ENCODE measurements at regions not wholly inside any gene's neighbourhood (a gene's known extent, or its start where the extent isn't known, plus 50 kb on each side); places are given as distances from the start of the nearest gene placed in this dataset.

- in situ Hi-C loops (cut with HindIII; ENCODE audit: low sequenced_read_pairs), result no loop called here
Observed at GRCh38 chr7:11895337-11895736, 63.3 kb upstream of the THSD7A start.

- in situ Hi-C loops (cut with HindIII; ENCODE audit: low sequenced_read_pairs), result no loop called here
Observed at GRCh38 chr7:11896663-11897062, 64.7 kb upstream of the THSD7A start.

- in situ Hi-C loops (cut with HindIII; ENCODE audit: low sequenced_read_pairs), result no loop called here
Observed at GRCh38 chr7:11899247-11899646, 67.2 kb upstream of the THSD7A start.

GRCh38 chr7:11910253-11910652 is 78.3 kb upstream of the THSD7A start:
- in situ Hi-C loops (cut with HindIII; ENCODE audit: low sequenced_read_pairs), result no loop called here

DNA sequence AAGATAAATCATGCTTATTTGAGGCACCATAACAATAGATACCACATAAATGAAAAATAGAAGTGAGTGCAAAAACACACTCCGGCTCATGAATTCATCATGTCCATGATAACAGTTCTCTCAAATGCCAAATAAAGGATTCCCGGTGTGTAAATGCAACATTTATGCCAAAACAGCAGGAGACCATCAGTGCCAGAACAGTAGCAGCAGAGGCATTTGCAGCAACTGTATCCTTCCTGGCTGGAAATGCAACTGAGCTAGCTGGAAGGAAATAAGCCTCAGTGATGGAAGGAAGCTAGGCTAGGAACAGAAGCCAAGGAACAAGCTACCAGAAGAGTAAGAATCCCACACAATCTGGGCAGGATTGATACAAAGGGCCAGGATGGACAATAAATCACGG is 79.9 kb upstream of the THSD7A start:
- in situ Hi-C loops (cut with HindIII; ENCODE audit: low sequenced_read_pairs), result no loop called here

DNA sequence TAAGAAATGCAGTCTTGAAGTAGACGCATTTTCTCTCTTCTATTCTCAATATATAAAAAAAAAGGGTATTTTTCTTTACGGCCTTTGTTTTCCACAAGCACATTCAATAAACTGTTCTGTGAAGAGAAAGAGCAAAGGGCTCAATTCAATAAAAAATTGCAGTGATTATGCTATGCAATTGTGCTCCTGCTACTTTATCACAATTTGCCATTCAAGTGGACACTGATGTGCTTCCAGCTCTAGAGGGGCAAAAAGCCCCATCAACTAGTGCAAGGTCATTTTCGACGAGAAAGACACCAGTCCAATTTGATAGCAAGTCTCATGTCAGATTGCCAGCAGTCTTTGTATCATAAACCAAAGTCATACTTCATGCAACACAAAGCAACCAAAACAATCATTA is 82.6 kb upstream of the THSD7A start:
- in situ Hi-C loops (cut with HindIII; ENCODE audit: low sequenced_read_pairs), result no loop called here

GRCh38 chr7:11923376-11923930 is 91.5 kb upstream of the THSD7A start:
- in situ Hi-C loops (cut with HindIII; ENCODE audit: low sequenced_read_pairs), result no loop called here

GRCh38 chr7:11931307-11931706 is 99.3 kb upstream of the THSD7A start:
- in situ Hi-C loops (cut with HindIII; ENCODE audit: low sequenced_read_pairs), result no loop called here

DNA sequence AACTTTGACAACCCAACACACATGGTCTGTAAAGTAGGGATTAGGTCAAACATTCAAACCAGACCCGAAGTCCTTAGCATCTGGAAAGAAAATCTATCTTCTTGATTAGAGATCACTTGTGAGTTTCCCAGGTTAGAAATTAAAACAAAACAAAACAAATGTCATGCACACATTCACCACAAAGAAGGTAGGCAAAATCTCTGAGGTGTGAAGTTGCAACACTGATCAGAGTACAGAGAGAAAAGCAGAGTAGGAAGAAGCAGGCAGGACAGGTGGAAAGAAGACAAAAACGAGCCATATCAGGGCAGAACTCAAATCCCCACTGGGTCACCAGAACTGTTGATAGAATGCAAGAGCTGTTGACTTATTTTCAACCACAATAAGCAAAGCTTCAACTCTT is 102.8 kb upstream of the THSD7A start:
- in situ Hi-C loops (cut with HindIII; ENCODE audit: low sequenced_read_pairs), result no loop called here

DNA sequence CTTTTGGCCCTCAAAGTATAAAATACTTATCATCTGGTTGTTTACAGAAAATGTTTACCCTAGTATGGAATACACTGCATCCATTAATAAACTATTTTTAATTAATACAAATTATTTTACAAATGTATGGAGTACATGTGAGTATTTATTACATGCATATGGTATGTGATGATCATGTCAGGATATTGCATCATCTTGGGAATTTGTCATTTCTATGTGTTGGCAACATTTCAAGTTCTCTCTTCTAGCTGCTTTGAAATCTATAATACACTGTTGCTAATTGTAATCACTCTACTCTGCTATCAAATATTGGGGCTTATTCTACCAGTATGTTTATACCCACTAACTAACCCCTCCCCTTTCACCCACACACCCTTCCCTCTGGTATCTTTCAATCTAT is 103.9 kb upstream of the THSD7A start:
- in situ Hi-C loops (cut with HindIII; ENCODE audit: low sequenced_read_pairs), result no loop called here

DNA sequence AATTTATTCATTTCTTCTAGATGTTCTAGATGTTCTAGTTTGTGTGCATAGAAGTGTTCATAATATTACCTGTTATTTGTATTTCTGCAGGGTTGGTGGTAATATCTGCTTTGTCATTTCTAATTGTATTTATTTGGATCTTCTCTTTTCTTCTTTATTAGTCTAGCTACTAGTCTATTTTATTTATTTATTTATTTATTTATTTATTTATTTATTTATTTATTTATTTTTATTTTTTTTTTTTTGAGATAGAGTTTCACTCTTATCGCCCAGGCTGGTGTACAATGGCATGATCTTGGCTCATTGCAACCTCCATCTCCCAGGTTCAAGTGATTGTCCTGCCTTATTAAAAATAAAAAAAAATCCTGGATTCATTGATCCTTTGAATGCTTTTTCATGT is 114.8 kb upstream of the THSD7A start:
- in situ Hi-C loops (cut with HindIII; ENCODE audit: low sequenced_read_pairs), result no loop called here

DNA sequence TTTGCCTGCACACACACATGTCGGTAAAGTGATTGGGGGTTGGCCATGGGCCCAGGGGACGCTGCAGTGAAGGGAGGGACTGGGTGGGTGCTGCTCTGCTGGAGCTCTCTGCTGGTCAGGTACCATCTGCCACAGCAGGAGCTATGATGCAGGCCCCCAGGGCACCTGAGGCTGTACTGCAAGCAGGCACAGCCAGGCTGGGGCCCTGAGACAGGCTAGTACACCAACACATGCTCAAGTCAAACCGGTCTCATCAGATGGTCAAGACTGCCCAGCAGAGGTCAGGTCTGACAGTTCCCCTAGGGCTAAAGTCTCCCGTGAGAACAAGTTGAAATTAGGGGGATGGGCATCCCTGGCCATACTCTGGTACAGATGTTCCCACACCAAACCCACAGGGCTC is 118.3 kb upstream of the THSD7A start:
- in situ Hi-C loops (cut with HindIII; ENCODE audit: low sequenced_read_pairs), result no loop called here

DNA sequence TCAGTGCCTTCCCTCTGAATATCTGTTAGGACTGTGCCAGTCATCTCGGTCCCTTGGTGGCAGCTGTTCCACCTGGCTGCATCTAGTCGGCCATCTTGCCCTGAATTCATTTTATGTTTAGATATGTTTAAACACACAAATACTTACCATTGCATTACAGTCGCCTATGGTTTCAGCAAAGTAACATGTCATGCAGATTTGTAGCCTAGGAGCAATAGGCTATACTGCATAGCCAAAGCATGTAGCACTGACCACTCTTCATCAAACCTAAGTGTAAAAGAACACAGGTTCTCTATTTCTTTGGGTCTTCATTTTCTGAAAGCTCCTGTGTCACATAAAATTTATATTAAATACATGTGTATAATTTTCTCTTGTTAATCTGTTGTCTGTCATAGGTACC is 118.9 kb upstream of the THSD7A start:
- in situ Hi-C loops (cut with HindIII; ENCODE audit: low sequenced_read_pairs), result no loop called here

DNA sequence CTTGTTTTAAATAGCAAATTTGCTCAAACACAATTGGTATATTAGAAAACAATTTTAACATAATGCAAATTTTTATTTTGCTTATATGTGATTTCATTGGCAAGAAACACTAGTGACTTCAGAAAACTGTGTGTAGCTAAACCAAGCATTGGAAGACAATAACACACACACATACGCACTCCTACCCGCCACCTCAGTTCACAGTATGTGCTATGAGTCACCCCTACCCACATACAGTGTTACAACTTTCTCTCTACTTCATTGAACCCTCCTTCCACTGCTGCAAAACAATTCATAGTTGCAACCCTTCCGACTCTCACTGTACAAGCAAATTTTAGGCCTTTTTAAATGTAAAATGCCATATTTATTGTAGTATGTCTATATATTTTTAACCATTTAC is 119.9 kb upstream of the THSD7A start:
- in situ Hi-C loops (cut with HindIII; ENCODE audit: low sequenced_read_pairs), result no loop called here

- in situ Hi-C loops (cut with HindIII; ENCODE audit: low sequenced_read_pairs), result no loop called here
Observed at GRCh38 chr7:11952972-11953371, 121.0 kb upstream of the THSD7A start.

DNA sequence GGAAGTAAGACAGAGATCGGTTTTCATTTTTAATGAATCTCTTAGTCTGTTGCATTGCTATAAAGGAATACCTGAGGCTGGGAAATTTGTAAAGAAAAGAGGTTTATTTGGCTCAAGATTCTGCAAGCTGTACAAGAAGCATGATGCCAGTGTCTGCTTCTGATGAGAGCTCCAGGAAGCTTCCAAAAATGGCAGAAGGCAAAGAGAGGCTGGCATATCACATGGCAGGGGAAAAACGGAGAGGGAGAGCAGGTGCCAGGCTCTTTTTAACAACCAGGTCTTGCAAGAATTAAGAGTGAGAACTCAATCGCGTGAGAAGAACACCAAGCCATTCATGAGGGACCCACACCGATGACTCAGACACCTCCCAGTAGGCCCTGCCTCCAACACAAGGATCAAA is 125.0 kb upstream of the THSD7A start:
- in situ Hi-C loops (cut with HindIII; ENCODE audit: low sequenced_read_pairs), result loop anchor here (5.0 kb wide), 1 partner anchor 70 kb away; no protein-coding TSS in a partner anchor

- in situ Hi-C loops (cut with HindIII; ENCODE audit: low sequenced_read_pairs), result loop anchor here (5.0 kb wide), 1 partner anchor 71 kb away; no protein-coding TSS in a partner anchor
Observed at GRCh38 chr7:11957956-11958355, 126.0 kb upstream of the THSD7A start.

GRCh38 chr7:11959121-11959520 is 127.1 kb upstream of the THSD7A start:
- in situ Hi-C loops (cut with HindIII; ENCODE audit: low sequenced_read_pairs), result loop anchor here (5.0 kb wide), 1 partner anchor 72 kb away; no protein-coding TSS in a partner anchor

DNA sequence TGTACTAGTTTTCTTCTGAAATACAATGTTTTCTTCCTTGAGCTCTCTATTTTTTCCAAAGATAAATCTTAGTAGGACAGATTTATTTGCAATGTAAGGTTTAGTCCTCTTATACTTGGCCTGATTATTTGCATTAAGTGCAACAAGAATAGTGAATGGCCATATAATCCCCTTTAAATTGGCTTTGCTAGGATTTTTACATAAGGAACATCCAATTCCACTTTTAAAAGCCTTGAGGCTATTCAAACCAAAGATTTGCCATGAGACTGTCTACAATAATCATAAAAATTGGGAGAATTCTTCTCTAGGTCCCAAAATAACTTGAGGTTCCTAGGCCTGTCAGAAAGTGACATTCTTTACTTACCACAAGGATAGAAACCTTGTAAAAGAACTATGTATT is 128.6 kb upstream of the THSD7A start:
- in situ Hi-C loops (cut with HindIII; ENCODE audit: low sequenced_read_pairs), result no loop called here

DNA sequence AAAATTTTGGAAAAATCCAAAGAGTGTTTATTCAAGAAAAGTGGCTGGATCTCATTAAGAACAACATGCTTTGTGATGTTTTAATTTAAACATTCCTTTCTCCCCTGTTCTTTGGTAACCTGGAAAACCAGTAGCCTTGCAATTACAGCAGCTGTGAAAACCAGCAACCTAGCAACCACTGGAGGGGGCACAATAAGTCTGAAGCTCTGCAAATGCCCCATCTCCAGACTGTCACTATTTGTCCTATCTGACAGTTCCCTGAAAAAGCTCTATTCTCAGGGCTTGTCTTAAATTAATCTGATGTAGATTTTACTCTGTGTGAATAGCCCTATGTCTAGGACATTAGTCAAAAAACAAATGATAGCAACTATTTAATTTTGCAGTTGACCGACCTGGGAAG is 137.6 kb upstream of the THSD7A start:
- in situ Hi-C loops (cut with HindIII; ENCODE audit: low sequenced_read_pairs), result no loop called here

DNA sequence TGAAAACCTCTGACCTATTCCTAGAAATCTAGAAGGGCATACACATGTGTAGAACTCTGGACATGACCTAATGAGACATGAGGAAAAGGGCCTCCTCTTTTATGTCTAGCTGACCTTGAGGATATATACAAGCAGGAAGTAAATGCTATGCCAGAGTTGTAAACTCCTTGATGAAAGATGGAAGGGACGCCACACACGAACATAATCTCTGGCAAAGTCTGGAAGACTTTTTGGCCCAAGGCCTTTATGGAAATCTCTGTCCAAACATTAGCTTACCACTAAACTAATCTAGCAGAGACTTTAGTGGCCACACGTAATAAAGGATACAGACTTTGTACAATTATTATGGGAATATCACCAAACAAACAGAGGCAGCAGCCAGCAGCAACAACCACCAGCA is 138.1 kb upstream of the THSD7A start:
- in situ Hi-C loops (cut with HindIII; ENCODE audit: low sequenced_read_pairs), result no loop called here

DNA sequence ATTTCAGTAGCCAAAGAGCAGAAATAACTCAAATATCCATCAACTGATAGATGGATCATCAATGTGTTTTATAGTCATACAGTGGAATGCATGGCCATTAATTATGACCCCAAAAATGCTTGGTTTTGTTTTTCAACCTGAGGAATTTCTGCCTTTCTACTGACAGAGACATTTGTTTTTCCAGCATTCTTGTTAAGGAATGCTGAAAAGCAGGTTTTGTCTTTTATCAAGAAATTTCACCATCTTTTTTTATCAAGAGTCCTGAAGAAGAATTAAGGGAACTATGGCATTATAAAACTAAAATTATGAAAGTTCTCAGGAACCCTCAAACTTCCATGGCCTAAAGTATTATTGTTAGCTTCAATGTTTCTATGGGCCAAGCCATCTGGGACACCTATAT is 153.4 kb upstream of the THSD7A start:
- in situ Hi-C loops (cut with HindIII; ENCODE audit: low sequenced_read_pairs), result no loop called here

DNA sequence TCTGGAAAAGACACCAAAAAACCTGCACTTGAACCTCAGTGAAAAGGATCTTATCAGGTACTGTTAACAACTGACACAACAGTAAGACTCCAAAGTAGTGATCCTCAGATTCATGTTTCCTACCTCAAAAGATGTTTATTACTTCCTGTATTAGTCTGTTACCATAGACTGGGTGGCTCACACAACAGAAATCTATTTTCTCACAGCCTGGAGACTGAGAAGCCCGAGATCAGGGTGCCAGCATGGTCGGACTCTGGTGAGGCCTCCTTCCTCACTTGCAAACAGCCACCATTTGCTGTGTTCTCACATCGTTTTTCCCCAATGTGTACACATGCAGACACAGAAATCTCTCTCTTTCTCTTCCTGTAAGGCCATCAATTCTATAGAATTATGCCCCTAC is 154.0 kb upstream of the THSD7A start:
- in situ Hi-C loops (cut with HindIII; ENCODE audit: low sequenced_read_pairs), result no loop called here

Data from DLD1 (cell line).